ENCODE measurements at regions not wholly inside any gene's neighbourhood (a gene's known extent, or its start where the extent isn't known, plus 50 kb on each side); places are given as distances from the start of the nearest gene placed in this dataset.

- TF ChIP-seq ZFP30 (CRISPR knock-in tag; IDR thresholded peaks at IDR 0.05), result no peak
- no peak for TF ChIP-seq TSHZ2 (CRISPR knock-in tag; IDR thresholded peaks at IDR 0.05)
- TF ChIP-seq PPARA (CRISPR knock-in tag; IDR thresholded peaks at IDR 0.05; ENCODE audit: borderline replicate concordance), result no peak
These were observed 179.0 kb downstream of the YTHDC2 start for GRCh38 chr5:113692466-113692865.

Measured in SK-N-SH treated with all-trans-retinoic acid at 6 μM for 48 hours (cell line).